Hematopoietic multipotent progenitor cell treated with erythropoietin and hydrocortisone succinate and interleukin-3 and kit ligand, for 17 days (in vitro differentiated cells): ENCODE measurements at regions not wholly inside any gene's neighbourhood (a gene's known extent, or its start where the extent isn't known, plus 50 kb on each side); places are given as distances from the start of the nearest gene placed in this dataset.

ENCODE experiments used
- DNase-seq: peaks from one replicate; pipeline ENCODE4 v3.0.0-alpha.2; 2015; ENCODE audit warnings: low spot score

DNA sequence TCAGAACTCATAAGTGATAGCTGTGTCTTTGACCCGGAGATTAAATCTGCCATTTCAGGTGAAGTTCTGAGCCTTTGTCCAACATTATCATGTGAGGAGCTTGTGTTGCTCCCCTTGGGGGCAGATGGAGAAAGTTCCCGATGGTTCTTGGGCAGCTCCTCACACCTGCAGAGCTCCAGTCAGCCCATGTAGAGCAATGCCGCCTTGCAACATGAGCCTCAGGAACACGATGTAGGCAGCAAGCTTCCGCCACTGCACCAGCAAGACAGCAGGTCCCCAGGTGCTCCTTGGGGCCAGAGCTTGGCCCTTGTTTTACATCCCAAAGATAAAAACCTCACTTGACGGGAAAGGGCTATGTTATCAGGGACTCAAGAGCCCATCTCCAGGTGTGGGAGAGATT lies 292.7 kb downstream of the IRX1 start:
- DNase-seq: no peak

DNA sequence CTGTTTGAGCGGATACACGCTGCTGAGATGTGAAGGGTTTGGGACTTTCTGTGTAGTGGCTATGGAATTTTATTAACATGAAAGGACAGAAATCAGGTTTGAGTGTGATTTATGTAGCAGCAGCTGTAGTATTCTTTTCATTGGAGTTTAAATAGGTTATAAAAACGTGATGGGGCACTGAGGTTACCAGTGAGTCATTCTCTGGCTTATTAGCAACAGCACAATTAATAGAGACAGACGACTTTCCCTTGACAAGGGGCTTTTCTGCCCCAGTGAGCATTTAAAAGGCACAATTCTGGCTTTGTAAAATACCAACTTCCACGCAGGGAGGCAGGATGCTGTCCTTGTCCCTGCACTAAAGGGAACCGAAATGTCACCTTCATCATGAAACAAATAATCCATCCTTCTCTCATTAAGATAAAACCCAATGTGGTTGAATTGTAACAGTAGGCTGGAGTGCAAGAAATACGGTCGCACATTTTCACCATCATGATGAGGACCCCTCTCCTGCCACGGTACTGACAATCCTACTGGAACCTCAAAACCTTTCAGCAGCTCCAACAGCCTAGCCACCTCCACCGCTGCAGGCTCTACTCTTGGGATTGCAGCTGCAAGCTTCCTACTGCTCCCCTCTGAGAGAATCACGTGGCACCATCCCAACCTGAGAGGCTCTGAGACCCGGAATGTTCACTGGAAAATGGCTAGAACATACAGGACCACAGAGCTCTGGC lies 293.9 kb downstream of the IRX1 start:
- DNase-seq: no peak

DNA sequence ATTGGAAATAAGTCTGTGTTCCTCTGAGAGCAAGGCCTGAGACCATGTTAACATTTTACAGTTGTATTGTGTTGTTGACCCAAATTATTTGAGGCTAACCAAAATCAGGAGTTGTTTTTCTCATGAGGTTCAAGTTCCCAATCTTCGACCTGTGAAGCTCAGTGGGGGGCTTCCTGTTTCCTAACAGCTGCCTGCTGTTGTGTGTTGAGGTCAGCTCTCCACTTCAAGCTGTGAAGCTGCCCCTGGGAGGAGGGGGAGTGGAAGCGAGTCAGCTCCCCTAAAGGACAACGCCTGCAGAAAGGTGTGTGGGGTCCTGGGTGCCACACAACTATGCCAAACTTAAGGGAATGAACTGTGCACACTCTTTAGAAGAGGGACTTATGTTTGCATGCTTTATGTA lies 295.5 kb downstream of the IRX1 start:
- DNase-seq: no peak

DNA sequence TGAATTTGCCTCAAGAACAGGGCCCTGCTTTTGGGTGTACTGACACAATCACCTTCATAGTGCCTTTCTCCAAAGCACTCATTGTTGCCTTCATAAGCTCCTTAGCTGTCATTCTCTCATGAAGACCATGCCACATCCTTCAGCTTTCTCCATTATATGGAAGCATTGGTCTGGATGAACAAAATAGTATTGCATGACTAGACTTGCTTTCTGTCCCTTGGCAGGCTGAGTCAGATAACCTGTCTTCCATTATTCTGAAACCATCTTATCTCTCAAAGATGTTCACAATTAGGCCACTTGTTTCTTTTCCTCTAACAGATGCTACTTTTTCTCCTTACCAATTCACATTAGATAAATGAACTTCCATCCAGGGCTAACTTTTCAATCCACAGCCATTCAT lies 297.9 kb downstream of the IRX1 start:
- DNase-seq: no peak

DNA sequence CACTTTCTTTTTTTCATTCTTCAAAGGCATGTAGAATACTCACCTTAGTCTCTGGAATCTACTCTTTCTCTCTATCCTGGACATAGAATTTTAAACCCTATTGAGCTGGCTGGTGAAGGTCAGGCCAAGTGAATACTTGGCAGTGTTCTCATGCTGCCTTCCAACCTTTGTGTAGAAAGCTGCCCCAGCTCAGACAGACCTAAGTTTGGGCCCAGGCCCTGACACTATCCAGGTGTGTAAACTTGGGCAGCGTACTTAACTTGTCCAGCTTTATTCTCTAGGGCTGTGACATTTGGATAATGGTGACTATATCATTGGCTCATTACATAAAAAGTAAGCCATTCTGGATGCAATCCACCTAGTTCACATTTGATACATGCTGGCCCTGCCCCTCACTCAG lies 298.3 kb downstream of the IRX1 start:
- DNase-seq: no peak

DNA sequence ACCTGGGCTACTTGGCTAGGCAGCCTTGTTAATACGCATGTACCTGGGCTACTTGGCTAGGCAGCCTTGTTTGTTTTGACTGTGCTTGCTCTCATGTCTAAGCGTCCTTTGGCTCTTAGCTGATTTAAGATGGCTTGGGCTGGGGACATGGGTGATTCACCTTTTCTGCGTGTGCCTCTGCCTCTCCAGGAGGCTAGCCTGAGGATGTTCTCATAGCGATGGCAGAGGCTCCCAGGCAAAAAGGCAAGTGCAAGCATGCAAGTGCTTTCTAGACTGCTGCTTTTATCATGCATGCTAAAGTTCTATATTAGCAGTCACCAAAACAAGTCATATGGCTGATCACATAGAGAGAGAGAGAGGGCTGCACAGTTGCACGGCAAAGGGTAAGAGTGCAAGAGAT lies 300.5 kb downstream of the IRX1 start:
- DNase-seq: no peak

DNA sequence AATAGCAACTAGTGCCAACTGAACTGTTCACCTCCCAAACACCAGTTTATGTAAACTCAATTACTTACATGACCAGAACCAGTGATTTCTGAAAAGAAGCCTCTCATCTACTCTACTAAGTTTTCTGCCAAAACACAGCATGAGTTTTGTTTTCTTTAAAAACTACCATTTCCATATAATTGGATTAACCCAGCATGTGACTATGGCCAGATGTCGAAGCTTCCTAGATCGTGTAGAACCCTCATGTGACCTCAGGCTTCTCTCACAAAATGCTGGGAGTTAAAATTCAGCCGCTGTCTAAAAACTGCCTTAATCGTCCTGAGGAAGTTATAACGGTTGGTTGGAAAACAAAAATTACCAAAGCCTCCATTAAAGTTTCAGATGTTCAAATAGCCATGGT lies 303.5 kb downstream of the IRX1 start:
- DNase-seq: no peak

DNA sequence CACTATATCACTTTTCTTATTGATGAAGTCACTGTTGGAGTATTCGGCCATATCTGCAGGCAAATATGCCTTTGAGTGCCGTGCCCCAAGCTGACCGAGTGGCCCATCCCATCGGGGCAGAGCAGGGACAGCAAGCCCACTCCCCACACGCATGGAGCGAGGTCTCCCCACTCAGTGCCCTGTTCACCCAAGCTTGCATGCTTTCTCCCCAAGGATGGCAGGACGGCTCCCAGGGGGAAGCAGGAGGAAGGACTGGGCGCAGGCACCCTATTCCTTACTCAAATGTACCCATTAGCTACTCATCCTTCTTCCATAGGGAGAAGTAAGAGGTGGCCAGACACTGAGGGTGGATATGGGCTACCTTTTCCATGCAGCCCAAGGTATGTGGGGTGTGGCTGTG lies 309.0 kb downstream of the IRX1 start:
- DNase-seq: no peak

DNA sequence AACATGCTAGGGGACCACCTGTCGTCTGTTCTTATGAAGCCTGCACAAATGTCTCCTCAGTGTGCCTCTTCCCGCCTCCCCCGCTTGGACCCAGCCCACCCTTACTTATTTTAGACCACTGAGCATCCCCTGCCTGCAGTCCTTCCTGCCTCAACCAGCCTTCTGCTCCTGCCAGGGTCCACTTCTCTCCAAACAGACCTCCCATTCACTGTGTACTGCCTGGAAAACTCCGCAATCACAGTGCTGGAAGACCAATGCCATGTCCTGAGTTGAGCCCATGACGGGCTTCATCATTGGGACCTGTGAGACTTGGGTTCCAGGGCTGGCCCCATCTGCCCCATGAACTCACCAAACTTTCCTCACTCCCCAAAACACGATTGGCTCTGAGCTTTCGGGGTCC lies 309.4 kb downstream of the IRX1 start:
- no peak for DNase-seq

DNA sequence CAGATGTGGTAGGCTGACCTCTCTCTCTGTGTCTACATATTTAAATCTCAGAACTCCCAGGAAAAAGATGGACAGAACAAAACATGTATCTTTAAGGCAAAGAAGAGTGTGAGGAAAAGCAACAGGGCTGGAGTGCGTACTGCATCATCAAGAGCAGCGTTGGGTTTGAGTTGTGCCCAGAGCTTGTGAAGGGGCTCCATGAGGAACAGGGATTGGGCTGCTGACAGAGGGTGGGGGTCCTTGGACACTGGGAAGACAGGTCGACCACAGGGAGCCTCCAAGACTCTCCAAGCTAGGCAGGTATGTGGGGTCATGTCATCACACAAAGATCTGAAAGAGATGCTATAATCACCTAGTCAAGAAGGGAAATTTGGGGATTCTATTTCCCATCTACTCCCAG lies 309.9 kb downstream of the IRX1 start:
- DNase-seq: no peak

DNA sequence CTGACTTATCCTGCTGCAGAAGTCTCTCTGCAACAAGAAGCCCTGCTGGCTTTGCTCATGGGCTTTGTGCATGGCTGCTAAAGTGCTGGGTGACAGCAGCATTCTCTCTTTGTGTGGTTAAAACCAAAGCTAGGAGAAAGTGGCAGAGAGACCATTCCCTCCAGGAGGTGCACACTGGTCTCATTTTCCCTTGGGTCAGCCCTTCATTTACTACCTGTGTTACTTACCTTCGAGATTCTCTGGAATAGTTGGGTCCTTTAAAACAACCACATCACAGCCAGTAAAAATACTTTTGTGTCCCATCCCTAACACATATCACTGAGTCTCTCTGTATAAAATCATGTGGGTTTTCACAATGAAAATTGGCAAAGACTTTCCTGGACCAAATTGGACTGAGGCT lies 315.5 kb downstream of the IRX1 start:
- DNase-seq: no peak

DNA sequence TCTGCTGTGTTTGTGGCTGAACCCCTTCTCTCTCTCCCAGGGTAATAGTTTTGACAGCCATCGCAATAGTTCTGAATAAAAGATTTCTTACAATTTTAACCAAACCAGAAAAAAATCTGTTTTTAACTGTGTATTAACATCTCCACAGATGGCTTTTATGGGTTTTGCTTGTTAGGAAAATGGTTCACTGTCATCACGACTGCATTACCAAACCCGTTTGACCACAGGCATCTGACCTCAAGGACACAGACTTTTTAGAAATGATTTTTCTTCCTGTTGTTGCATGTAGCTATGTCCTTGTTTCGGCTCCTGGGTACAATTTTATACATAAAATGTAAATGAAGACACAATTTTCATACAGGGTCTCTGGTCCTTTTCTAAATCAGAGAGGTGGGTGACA lies 316.1 kb downstream of the IRX1 start:
- no peak for DNase-seq

DNA sequence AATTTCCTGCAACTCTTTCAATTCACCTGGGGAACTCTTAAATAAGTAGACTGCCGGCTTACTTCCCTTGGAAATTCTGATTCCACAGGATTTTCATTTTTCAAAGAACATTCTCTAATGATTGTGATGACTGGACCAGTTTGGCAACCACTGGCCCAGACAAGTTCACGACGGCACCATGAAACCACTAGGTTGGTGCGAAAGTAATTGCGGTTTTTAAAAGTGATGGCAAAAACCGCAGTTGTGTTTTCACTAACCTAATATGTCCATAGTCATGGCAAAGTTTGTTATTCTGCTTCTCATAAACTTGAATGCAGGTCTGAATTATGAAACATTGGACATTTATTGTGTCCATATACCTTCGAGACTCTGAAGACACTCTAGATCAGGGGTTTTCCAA lies 317.2 kb downstream of the IRX1 start:
- no peak for DNase-seq

DNA sequence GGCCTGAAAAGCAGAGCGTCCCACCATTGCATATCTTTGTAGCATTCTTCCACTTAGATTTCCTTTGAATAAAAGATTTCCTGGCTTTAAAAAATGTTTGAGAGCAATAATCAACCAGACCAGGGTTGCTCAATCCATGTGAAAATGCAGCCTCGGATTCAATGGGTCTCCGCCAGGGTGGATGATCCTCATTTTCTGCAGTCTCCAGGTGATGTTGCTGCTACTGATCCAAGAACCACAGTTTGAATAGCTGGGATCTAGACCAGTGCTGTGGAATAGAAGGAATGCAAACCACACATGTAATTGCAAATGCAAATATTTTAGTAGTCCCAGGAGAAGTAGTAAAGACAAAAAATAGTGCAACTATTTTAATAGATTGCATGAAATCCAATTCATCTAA lies 317.6 kb downstream of the IRX1 start:
- no peak for DNase-seq

DNA sequence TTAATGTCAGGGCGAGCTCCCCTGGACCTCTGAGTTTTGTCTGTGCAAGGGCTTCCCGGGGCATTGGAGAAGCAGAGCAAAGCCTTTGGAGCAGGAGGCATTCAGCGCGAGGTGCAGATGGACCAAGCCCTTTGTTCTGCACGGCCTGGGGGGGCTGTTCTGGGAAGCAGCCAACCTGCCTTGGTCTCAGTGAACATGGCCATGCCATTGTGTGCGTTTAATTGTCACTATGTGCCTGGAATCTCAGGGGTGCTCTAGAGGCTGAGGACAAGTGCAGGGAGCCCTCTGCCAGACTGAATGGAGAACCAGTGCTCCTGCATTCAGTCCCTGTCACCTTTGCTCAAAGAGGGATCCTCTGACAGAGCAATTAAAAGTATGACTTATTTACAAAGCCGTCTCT lies 329.4 kb downstream of the IRX1 start:
- DNase-seq: no peak

DNA sequence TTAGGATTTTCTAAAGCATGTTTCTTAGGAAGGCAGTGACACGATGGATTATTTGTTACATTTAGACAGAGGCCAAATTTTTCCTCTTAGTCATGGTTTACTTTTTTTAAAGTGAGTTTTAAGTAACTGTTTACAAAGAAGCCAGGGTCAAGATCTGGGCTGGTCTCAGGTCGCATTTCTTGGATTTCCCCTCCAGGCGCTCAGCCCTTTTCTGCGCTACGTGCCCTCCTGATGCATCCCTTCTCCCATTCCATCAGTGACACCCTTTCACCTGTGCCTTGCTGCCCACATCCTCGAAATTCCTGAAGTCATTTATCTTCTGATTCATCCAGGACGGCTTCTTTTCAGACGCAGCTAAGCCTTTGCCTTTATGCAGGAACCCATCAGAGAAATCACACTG lies 330.3 kb downstream of the IRX1 start:
- DNase-seq: no peak

DNA sequence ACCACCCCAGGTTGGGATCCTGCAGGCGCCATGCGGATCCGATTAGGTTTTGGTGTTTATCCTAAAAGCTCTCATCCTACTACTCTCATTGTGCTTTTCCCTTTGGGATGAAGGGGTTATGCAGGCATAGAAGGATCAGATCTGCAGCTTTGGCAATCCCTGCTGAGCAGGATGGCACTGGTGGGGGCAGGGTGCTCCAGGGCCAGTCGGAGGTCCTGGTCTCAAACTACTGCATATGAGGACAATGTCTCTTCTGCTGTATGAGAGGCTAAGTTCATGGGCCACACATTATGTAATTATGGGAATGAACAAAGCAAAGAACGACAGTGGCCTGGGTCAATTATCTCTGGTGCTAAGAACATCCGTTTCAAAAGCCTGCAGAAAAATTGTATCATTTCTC lies 334.2 kb downstream of the IRX1 start:
- DNase-seq: no peak

DNA sequence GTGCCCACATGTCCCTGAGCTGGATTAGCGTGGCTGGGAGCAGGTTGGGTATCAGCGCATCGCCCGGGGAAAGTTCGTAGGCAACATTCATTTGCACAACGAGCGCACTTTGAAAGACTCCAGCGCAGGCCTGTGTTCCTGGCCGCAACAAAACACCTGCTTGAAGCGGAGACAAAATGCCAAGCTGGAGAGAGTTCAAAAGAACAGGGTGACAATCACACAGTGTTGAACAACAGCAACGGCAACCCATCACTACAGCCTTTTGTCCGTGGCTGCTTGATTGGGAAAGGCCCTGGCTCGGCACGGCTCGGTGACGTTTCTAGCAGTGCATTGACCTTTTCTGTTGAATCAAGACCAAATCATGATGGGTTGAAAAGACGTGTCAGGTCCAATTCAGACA lies 336.3 kb downstream of the IRX1 start:
- DNase-seq: no peak

DNA sequence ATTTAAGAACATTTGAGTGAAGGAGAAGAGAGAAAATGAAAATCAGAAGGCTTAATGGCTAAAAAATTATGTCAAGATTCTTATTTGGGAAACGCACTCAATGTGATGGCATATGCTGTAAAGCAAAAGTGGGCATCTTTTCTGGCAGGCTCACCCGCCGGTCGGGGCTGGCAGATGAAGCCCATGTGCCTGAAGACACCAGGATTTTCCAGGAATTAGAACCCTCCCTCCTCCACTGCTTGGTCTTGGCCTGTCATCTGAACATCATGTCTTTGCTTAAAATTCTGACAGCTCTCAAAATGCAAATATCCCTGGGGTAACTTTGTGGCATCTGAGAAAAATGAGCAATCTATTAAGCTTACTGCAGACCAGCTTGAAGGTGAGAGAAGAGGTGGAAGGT lies 337.9 kb downstream of the IRX1 start:
- no peak for DNase-seq

DNA sequence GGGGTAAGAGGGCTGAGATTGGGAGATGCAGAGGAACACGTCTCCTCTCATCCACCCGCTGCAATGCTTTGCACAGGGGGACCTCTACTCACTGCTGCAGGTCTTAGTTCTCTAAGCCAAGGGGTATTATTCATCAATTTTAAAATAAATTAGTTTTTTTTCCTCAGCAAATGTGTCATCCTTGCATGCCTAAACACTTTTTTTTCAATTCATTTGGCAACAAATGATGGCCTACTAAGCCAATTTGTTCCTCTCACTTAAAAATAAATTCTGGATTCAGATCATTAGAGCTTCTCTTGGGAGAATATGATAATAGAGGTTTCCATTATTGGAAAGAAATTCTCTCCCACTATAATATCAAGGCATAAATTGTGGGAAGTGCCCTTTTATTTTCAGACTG lies 338.3 kb downstream of the IRX1 start:
- DNase-seq: no peak

DNA sequence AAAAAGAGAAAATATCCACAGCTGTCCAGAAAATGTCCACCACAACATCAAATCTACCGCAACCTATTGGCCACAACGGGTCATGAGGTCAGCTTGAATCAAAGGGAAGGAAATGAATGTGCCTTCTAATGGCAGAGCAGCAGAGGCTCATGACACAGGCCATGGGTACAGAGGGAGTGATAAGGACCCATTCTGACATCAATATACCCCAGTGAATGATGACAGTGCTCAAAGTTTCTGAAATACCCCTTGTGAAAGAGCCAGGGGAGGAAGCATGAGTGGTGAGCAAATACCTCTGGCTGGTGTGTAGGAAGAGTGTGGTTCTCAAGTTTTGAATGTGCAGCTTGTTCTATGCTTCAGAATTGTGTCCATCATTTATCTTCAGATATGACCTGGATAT lies 348.2 kb downstream of the IRX1 start:
- DNase-seq: no peak

DNA sequence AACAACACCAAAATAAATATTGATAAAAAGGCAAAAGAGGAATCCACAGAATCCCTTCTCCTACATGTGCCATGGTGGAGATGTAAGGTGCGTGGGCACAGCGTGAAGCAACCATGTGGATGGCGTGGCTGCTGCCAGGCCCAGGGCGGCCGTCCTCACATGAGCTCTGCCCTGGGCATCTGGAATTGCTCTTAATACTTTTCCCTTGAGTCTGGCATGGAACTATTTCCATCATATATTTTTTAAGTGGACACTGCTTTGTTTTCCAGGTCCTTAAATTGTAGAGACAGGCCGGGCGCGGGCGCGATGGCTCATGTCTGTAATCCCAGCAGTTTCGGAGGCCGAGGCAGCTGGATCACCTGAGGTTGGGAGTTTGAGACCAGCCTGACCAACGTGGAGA lies 349.3 kb downstream of the IRX1 start:
- DNase-seq: no peak

DNA sequence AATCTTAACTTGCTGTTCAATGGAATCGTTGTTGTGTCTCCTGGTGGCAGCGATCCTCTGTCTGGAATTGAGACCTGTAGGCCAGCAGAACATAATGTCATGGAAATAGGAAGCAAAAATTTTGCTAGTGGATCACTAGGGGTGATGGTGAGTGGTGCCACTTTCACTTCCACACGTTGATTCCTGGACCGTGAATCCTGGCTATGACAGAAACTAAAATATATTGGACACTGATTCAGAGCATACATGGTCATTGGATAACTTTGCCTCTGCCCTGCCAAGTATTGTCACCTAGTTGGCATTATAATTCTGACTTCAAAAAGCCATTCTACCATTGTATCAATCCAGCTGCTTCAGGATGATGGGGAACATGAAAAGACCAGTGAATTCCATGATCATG lies 353.2 kb downstream of the IRX1 start:
- no peak for DNase-seq

DNA sequence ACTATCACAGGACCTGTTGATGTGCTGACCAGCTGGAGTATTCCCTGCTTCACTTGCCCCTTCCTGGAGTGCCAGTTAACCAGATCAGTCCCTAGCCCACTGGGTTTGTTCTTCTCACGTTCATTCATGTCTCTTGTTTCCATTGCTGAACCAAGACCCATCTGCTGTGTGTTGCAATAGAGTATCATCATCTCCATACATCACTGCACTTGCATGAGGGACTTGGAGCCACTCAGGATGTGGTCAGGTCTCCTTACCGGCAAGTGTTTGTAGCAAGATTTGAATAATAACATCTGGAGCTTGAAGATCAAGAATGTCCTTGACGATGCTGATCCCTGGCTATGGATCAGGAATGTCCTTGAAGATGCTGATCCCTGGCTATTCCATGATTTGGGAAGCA lies 358.6 kb downstream of the IRX1 start:
- DNase-seq: no peak

DNA sequence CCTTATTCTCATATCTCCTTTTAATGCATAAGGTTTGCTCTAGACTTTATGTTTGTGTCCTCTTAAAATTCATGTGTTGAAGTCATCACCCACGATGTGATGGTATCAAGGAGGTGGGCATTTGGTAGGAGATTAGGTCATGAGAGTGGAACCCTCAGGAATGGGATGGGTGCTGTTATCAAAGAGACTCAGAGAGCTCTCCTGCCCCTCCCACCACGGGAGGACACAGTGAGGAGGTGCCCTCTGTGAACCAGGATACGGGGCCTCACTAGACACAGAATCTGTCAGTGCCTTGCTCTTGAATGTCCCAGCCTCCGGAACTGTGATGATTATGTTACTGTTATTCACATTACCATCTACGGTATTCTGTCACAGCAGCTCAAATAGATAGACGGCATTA lies 359.0 kb downstream of the IRX1 start:
- DNase-seq: no peak
